HFF-Myc (cell line): ENCODE measurements at regions not wholly inside any gene's neighbourhood (a gene's known extent, or its start where the extent isn't known, plus 50 kb on each side); places are given as distances from the start of the nearest gene placed in this dataset.
"Not testable (repeated sequence)": the region's sequence is repeated elsewhere in the genome, so short reads cannot be mapped to it uniquely, and the experiment has no call there.

Source experiments
- DNase-seq: peaks from one replicate; pipeline ENCODE4 v3.0.0-alpha.2; 2011; ENCODE audit warnings: low read depth; ENCODE audit errors: extremely low read depth
- H3K4me3 ChIP-seq: replicated peaks from 2 replicates; pipeline ENCODE4 v1.5.1; 2011; ENCODE audit warnings: low read depth, mild to moderate bottlenecking, control low read depth, low read length
- CTCF ChIP-seq: IDR thresholded peaks from 2 replicates; pipeline ENCODE4 v1.5.1; 2012; ENCODE audit warnings: mild to moderate bottlenecking, low read depth, low read length, control low read depth; ENCODE audit errors: missing control alignments

- no peak overlapping the region for H3K4me3 ChIP-seq
- DNase-seq = no peak
- no peak for TF ChIP-seq CTCF
These were observed 281.2 kb downstream of the SLITRK5 start for GRCh38 chr13:87952377-87952776.

GRCh38 chr13:87953381-87953780 lies 282.2 kb downstream of the SLITRK5 start:
- no peak for DNase-seq
- no peak for TF ChIP-seq CTCF
- H3K4me3 ChIP-seq = no peak overlapping the region

GRCh38 chr13:87954091-87954490 lies 282.9 kb downstream of the SLITRK5 start:
- DNase-seq = no peak
- TF ChIP-seq CTCF = no peak
- H3K4me3 ChIP-seq = no peak overlapping the region

- H3K4me3 ChIP-seq = no peak overlapping the region
- no peak for TF ChIP-seq CTCF
- no peak for DNase-seq
These were observed 290.4 kb downstream of the SLITRK5 start for GRCh38 chr13:87961546-87961945.

GRCh38 chr13:87972568-87972967 lies 301.4 kb downstream of the SLITRK5 start:
- no peak overlapping the region for H3K4me3 ChIP-seq
- no peak for TF ChIP-seq CTCF
- no peak for DNase-seq

- no peak for TF ChIP-seq CTCF
- DNase-seq = no peak
- H3K4me3 ChIP-seq = no peak overlapping the region
These were observed 303.9 kb downstream of the SLITRK5 start for GRCh38 chr13:87975035-87975434.

GRCh38 chr13:87976650-87977049 lies 305.5 kb downstream of the SLITRK5 start:
- H3K4me3 ChIP-seq, DNase-seq: not testable (repeated sequence)
